ENCODE measurements at regions not wholly inside any gene's neighbourhood (a gene's known extent, or its start where the extent isn't known, plus 50 kb on each side); places are given as distances from the start of the nearest gene placed in this dataset.

GRCh38 chr2:8257502-8257901 lies 424.4 kb upstream of the ID2 start:
- no peak for TF ChIP-seq ARID1B (IDR thresholded peaks at IDR 0.05)
- H3K9me1 ChIP-seq (ENCODE audit: control insufficient read depth, insufficient read depth, low read length) = no peaks in the 10 kb centered on the region
- no peak overlapping the region for H3K27ac ChIP-seq (ENCODE audit: extremely low read depth, low read depth, low read length)
- no peak overlapping the region for H2AFZ ChIP-seq (ENCODE audit: low read depth, low read length)
- in situ Hi-C loops (cut with MboI) (no loop called here), intact Hi-C loops (cut with micrococcal nuclease) (no loop called here)
- FAIRE-seq (no peak), DNase-seq (ENCODE audit: extremely low read depth in 1 of 4, low spot score in 3 of 4) (no peak), ATAC-seq (no peak)
- H3K4me1 ChIP-seq (replicated peaks in 1 of 2; ENCODE audit: control insufficient read depth in 2 of 2, insufficient read depth in 2 of 2, low read length in 2 of 2) = no peaks in the 10 kb centered on the region
- WGBS (ENCODE audit: insufficient coverage, low coverage, missing lambda C conversion rate) = 0% methylated on average over 4 of the region's 4 CpGs
- H3K4me2 ChIP-seq (ENCODE audit: insufficient read depth, low read length) = no peak overlapping the region
- ChIA-PET POLR2A (no interaction called here), CTCF (ENCODE audit: low intra/inter-chr PET ratio) (no interaction called here)
- no peak overlapping the region for H3K4me3 ChIP-seq
- peaks cover 5 to 8% of the 10 kb centered on the region in 2 experiments; a peak in 4 of 5 replicates for H3K27me3 ChIP-seq (ENCODE audit: control insufficient read depth in 2 of 2, insufficient read depth in 2 of 2, low read length in 2 of 2)
- no peaks in the 10 kb centered on the region for H3K9me3 ChIP-seq (replicated peaks; ENCODE audit: control insufficient read depth, insufficient read depth, low read depth, low read length)
- no peaks in the 10 kb centered on the region for H3K36me3 ChIP-seq (ENCODE audit: control insufficient read depth, insufficient read depth, low read length)
- H4K20me1 ChIP-seq (replicated peaks; ENCODE audit: control insufficient read depth, insufficient read depth, low read length) = 0 out of 2 replicates have a peak, but pooled peaks cover 4% of the 10 kb centered on the region
- BruUV-seq (replicated peaks) = no TSS peak
- H3K79me2 ChIP-seq (ENCODE audit: control insufficient read depth, insufficient read depth, low read length) = no peaks in the 10 kb centered on the region
- no peak overlapping the region for H3K9ac ChIP-seq (ENCODE audit: insufficient read depth in 1 of 2, low read depth in 2 of 2, low read length in 2 of 2)

- DNase-seq (ENCODE audit: extremely low read depth in 1 of 4, low spot score in 3 of 4) = no peak
- no peak overlapping the region for H3K27ac ChIP-seq (ENCODE audit: extremely low read depth, low read depth, low read length)
- H3K9ac ChIP-seq (ENCODE audit: insufficient read depth in 1 of 2, low read depth in 2 of 2, low read length in 2 of 2) = no peak overlapping the region
- ChIA-PET POLR2A (no interaction called here), CTCF (ENCODE audit: low intra/inter-chr PET ratio) (no interaction called here)
- WGBS (ENCODE audit: insufficient coverage, low coverage, missing lambda C conversion rate) = 4% methylated on average over 4 of the region's 4 CpGs
- intact Hi-C loops (cut with micrococcal nuclease) = no loop called here
- H3K4me3 ChIP-seq = no peak overlapping the region
- 0 out of 2 replicates have a peak, but pooled peaks cover 4% of the 10 kb centered on the region for H4K20me1 ChIP-seq (replicated peaks; ENCODE audit: control insufficient read depth, insufficient read depth, low read length)
- in situ Hi-C loops (cut with MboI) = no loop called here
- H3K4me2 ChIP-seq (ENCODE audit: insufficient read depth, low read length) = no peak overlapping the region
- no TSS peak for BruUV-seq (replicated peaks)
- ATAC-seq = no peak
- no peaks in the 10 kb centered on the region for H3K9me3 ChIP-seq (replicated peaks; ENCODE audit: control insufficient read depth, insufficient read depth, low read depth, low read length)
- H3K4me1 ChIP-seq (replicated peaks in 1 of 2; ENCODE audit: control insufficient read depth in 2 of 2, insufficient read depth in 2 of 2, low read length in 2 of 2) = no peaks in the 10 kb centered on the region
- no peak for FAIRE-seq
- H3K27me3 ChIP-seq (ENCODE audit: control insufficient read depth in 2 of 2, insufficient read depth in 2 of 2, low read length in 2 of 2) = peaks cover 8 to 10% of the 10 kb centered on the region in 2 experiments; a peak in 4 of 5 replicates
- H2AFZ ChIP-seq (ENCODE audit: low read depth, low read length) = no peak overlapping the region
- H3K36me3 ChIP-seq (ENCODE audit: control insufficient read depth, insufficient read depth, low read length) = no peaks in the 10 kb centered on the region
- no peaks in the 10 kb centered on the region for H3K79me2 ChIP-seq (ENCODE audit: control insufficient read depth, insufficient read depth, low read length)
- H3K9me1 ChIP-seq (ENCODE audit: control insufficient read depth, insufficient read depth, low read length) = no peaks in the 10 kb centered on the region
- TF ChIP-seq UBTF (IDR thresholded peaks at IDR 0.05; ENCODE audit: borderline replicate concordance in 1 of 2, low read depth in 2 of 2, low read length in 2 of 2) = no peak
- no peak for TF ChIP-seq ZBTB34 (CRISPR knock-in tag; IDR thresholded peaks at IDR 0.05)
- TF ChIP-seq ILF3 (IDR thresholded peaks at IDR 0.05; ENCODE audit: borderline replicate concordance) = no peak
- no peak for TF ChIP-seq CBX8 (IDR thresholded peaks at IDR 0.05; ENCODE audit: borderline replicate concordance, extremely low read depth, low read depth, low read length, poor library complexity, severe bottlenecking)
Measured at GRCh38 chr2:8258406-8258805, 423.4 kb upstream of the ID2 start.

Measured in K562 (cell line).